Karpas-422 (cell line): ENCODE measurements at regions not wholly inside any gene's neighbourhood (a gene's known extent, or its start where the extent isn't known, plus 50 kb on each side); places are given as distances from the start of the nearest gene placed in this dataset.

Experiments
- DNase-seq: peaks from one replicate; pipeline ENCODE4 v3.0.0-alpha.2; 2015
- H2AFZ ChIP-seq: fragments of 200-600 bp; sonication (generic); 2 replicates; pipeline ENCODE4 v1.6.1; 2014; ENCODE audit warnings: antibody characterized with exemption, low read length, mixed read lengths
- H3K27ac ChIP-seq: fragments of 200-600 bp; sonication (generic); 2 replicates; pipeline ENCODE4 v1.5.1; 2014; ENCODE audit warnings: mild to moderate bottlenecking, low read length, moderate library complexity
- H3K27me3 ChIP-seq: fragments of 200-600 bp; sonication (generic); 2 replicates; pipeline ENCODE4 v1.6.1; 2014; ENCODE audit warnings: low read length, mixed read lengths
- H3K36me3 ChIP-seq: fragments of 200-600 bp; sonication (generic); 2 replicates; pipeline ENCODE4 v1.6.1; 2014; ENCODE audit warnings: low read length, mixed read lengths; ENCODE audit not compliant: insufficient read depth
- H3K4me1 ChIP-seq: fragments of 200-600 bp; sonication (generic); 2 replicates; pipeline ENCODE4 v1.6.1; 2014; ENCODE audit warnings: mild to moderate bottlenecking, low read length, mixed read lengths
- H3K4me2 ChIP-seq: fragments of 200-600 bp; sonication (generic); 2 replicates; pipeline ENCODE4 v1.6.1; 2014; ENCODE audit warnings: low read length, low read depth, mild to moderate bottlenecking; ENCODE audit not compliant: poor library complexity, severe bottlenecking
- H3K4me3 ChIP-seq: fragments of 200-600 bp; sonication (generic); 2 replicates; pipeline ENCODE4 v1.5.1; 2014; ENCODE audit warnings: mild to moderate bottlenecking, antibody characterized with exemption, low read length, mixed read lengths
- H3K79me2 ChIP-seq: fragments of 200-600 bp; sonication (generic); 2 replicates; pipeline ENCODE4 v1.6.1; 2014; ENCODE audit warnings: mild to moderate bottlenecking, low read length, mixed read lengths
- H3K9ac ChIP-seq: fragments of 200-600 bp; sonication (generic); 2 replicates; pipeline ENCODE4 v1.6.0; 2014; ENCODE audit warnings: low read length
- H3K9me2 ChIP-seq: fragments of 200-600 bp; sonication (generic), shearing (Covaris generic); replicated peaks from 2 replicates; pipeline ENCODE4 v1.6.0; 2014; ENCODE audit warnings: mild to moderate bottlenecking, low read length, moderate library complexity; ENCODE audit not compliant: insufficient read depth
- H3K9me3 ChIP-seq: fragments of 300-700, 200-600 bp; sonication (generic); 2 replicates; pipeline ENCODE4 v1.6.1; 2014; ENCODE audit warnings: low read length, mixed read lengths
- H4K20me1 ChIP-seq: fragments of 200-600 bp; sonication (generic); 2 replicates; pipeline ENCODE4 v1.6.1; 2014; ENCODE audit warnings: mild to moderate bottlenecking, antibody characterized with exemption, low read length, low read depth; ENCODE audit not compliant: insufficient read depth

DNA sequence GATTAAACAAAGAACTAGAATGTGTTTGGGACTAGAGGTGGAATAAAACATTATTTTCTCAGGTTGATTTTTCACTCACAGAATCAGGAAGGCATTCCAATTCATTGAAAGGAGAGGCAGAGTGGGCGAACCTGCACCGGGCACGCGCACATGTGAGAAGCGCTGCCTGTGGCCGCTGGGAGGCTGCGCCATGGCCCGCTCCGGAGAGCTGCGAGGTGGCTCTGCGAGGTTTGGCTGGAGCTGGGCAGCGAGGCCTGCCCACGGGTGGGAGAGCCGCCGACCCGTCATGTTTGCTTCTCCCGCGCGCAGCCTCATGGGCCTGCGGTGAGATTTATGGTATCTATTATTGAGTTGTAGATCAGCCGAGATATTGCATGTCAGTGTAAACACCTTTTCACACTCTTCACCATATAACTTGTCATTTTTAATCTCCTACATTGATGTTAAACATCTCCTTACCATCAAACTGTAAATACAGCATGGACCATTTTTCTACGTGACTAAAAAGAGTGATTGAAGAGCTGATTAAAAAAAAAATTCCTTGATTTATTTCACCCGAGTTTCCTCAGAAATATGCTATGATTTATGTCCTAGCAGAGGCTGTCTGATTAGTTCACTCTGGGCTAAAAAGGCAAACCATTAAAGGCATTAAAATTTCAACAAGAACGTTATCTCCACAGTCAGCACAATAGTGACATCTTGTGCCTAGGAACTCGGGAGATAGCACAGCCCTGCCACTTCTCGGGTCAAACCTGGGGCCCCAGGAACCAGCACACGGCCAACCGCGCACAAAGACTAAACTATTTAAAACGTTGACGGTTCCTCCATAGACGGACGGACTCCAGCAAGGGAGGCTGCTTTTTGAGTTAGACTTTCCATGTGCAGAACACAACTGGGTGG lies 96.6 kb upstream of the RNF32 start:
- Histone ChIP-seq H3K4me1 (no peaks in the 10 kb centered on the region), H3K27me3 (no peaks in the 10 kb centered on the region), H3K9ac (no peak overlapping the region), H3K9me2 (no peaks in the 10 kb centered on the region), H3K27ac (no peak overlapping the region), H3K36me3 (no peaks in the 10 kb centered on the region), H3K4me2 (no peak overlapping the region), H3K9me3 (no peaks in the 10 kb centered on the region), H2AFZ (no peak overlapping the region), H3K79me2 (no peaks in the 10 kb centered on the region), H4K20me1 (no peaks in the 10 kb centered on the region), H3K4me3 (no peak overlapping the region)
- DNase-seq, result no peak

DNA sequence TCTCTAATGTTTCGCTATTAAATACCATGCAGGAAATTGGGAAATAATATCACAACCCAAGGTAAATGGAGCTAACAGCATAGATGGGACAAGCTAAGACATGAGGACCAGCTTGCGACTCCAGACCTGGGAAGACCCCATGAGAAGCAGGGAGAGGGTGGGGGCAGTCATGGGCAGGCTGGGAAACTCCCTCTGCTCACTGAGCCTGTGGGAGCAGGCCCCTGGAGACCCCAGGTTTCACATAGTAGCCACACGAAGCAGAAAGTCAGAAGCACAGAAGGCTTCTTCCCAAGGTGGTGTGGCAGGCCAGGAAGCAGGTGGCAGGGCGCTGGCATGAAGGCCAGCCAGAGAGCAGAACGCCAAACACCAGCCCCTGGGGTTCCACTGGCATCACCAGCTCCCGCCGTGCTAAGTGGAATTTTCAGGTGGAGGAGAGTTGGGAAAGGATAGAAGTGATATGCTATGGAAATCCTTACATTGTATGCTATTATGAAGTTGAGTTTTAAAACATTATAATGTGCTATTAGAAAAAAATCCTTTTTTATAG lies 99.9 kb upstream of the RNF32 start:
- Histone ChIP-seq H3K9me3 (no peaks in the 10 kb centered on the region), H3K27me3 (no peaks in the 10 kb centered on the region), H3K79me2 (no peaks in the 10 kb centered on the region), H3K4me2 (no peak overlapping the region), H3K36me3 (no peaks in the 10 kb centered on the region), H3K9ac (no peak overlapping the region), H2AFZ (no peak overlapping the region), H3K4me3 (no peak overlapping the region), H3K27ac (no peak overlapping the region), H3K9me2 (no peaks in the 10 kb centered on the region), H4K20me1 (no peaks in the 10 kb centered on the region), H3K4me1 (no peaks in the 10 kb centered on the region)
- DNase-seq, result no peak

DNA sequence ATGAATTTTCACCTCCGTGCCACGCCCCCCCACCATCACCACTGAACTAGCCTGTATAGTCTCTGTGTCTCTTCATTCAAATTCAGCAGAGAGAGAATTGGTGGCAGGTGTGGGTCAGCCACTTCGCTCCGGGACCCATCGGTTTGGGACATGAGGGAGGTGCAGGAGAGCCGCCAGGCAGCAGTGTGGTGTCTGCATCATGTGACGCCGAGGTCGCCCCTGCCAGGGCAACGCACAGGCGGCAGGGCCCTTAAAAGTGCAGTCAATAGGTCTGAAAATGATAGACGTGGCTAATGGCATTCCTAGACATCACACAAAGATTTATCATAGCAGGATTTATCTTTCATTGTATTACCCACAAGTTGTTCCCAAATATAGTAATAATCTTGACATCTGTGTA lies 100.6 kb upstream of the RNF32 start:
- no peak for DNase-seq

DNA sequence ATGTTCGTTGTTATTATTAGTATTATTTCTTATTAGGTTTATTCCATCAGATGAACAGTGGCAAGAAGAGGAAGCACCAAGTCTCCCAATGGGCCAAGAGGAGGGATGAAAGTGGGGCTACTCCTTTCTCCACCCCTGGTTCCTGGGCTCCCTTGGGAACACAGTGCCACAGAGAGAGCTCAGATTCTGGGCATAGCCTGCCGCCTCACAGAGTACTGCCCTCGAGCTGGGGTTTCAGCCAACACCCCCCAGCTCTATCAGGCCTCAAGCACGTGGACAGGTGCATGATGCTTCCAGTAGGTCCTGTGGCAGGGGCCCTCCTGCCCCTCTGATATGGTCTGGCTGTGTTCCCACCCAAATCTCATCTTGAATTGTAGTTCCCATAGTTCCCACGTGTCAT lies 103.6 kb upstream of the RNF32 start:
- no peak overlapping the region for H3K4me3 ChIP-seq
- no peaks in the 10 kb centered on the region for H3K9me2 ChIP-seq
- no peak overlapping the region for H3K4me2 ChIP-seq
- H3K27me3 ChIP-seq, result no peaks in the 10 kb centered on the region
- H4K20me1 ChIP-seq, result no peaks in the 10 kb centered on the region
- H3K79me2 ChIP-seq, result no peaks in the 10 kb centered on the region
- H3K4me1 ChIP-seq, result no peaks in the 10 kb centered on the region
- no peak overlapping the region for H3K27ac ChIP-seq
- no peaks in the 10 kb centered on the region for H3K36me3 ChIP-seq
- H3K9me3 ChIP-seq, result no peaks in the 10 kb centered on the region
- H3K9ac ChIP-seq, result no peak overlapping the region
- H2AFZ ChIP-seq, result no peak overlapping the region
- DNase-seq, result no peak

More for the DNA sequence above, 100.6 kb upstream of the RNF32 start:
- Histone ChIP-seq H3K4me1 (no peaks in the 10 kb centered on the region), H3K79me2 (no peaks in the 10 kb centered on the region), H3K36me3 (no peaks in the 10 kb centered on the region), H4K20me1 (no peaks in the 10 kb centered on the region), H3K27me3 (no peaks in the 10 kb centered on the region), H3K4me2 (no peak overlapping the region), H3K9me2 (no peaks in the 10 kb centered on the region), H3K27ac (no peak overlapping the region), H3K4me3 (no peak overlapping the region), H3K9ac (no peak overlapping the region), H2AFZ (no peak overlapping the region), H3K9me3 (no peaks in the 10 kb centered on the region)

DNA sequence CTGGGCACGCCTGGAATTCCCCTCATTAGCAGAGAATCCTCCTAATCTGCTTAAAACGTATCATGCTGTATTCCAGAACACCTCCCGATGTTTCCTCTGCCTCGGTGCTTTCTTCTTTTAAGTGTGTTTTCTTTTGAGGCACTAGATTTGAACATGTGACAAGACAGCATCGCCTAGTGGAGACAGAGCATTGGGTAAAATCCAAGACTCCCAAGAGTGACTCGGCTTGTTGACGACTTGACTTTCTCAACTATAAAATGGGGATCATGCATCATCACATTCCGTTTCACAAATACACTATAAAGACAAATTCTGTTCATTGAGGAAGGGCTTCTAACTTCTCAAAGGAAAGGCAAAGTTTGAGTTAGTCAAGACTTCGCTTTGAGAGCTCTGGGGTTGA lies 105.6 kb upstream of the RNF32 start:
- Histone ChIP-seq H3K27me3 (no peaks in the 10 kb centered on the region), H3K4me2 (no peak overlapping the region), H3K27ac (no peak overlapping the region), H3K79me2 (no peaks in the 10 kb centered on the region), H4K20me1 (no peaks in the 10 kb centered on the region), H3K36me3 (no peaks in the 10 kb centered on the region), H3K9me2 (no peaks in the 10 kb centered on the region), H3K4me3 (no peak overlapping the region), H3K4me1 (no peaks in the 10 kb centered on the region), H3K9me3 (no peaks in the 10 kb centered on the region), H2AFZ (no peak overlapping the region), H3K9ac (no peak overlapping the region)
- DNase-seq, result no peak

DNA sequence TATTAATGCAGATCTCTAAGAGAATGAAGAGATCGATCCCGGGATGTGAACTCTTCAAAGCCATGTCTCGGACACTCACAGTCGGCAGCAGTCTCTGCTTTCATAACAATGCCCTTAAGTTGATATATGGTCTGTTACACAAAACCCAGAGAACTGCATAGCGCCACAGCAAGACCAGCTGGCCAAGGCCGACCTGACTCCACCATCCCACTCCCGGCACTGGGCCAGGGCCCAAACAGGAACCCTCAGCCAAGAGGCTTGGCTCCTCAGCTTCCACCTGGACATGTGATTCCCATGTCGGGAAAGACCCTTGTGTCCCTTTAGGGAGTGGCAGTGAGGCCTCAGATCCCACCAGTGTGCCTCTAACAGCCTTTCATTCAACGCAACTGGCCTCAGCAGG lies 106.6 kb upstream of the RNF32 start:
- H3K79me2 ChIP-seq, result no peaks in the 10 kb centered on the region
- no peak for DNase-seq
- H3K9ac ChIP-seq, result no peak overlapping the region
- H3K4me2 ChIP-seq, result no peak overlapping the region
- H3K36me3 ChIP-seq, result no peaks in the 10 kb centered on the region
- H2AFZ ChIP-seq, result no peak overlapping the region
- H3K9me3 ChIP-seq, result no peaks in the 10 kb centered on the region
- no peaks in the 10 kb centered on the region for H3K4me1 ChIP-seq
- no peak overlapping the region for H3K4me3 ChIP-seq
- H3K27me3 ChIP-seq, result no peaks in the 10 kb centered on the region
- no peak overlapping the region for H3K27ac ChIP-seq
- H3K9me2 ChIP-seq, result no peaks in the 10 kb centered on the region
- H4K20me1 ChIP-seq, result no peaks in the 10 kb centered on the region

DNA sequence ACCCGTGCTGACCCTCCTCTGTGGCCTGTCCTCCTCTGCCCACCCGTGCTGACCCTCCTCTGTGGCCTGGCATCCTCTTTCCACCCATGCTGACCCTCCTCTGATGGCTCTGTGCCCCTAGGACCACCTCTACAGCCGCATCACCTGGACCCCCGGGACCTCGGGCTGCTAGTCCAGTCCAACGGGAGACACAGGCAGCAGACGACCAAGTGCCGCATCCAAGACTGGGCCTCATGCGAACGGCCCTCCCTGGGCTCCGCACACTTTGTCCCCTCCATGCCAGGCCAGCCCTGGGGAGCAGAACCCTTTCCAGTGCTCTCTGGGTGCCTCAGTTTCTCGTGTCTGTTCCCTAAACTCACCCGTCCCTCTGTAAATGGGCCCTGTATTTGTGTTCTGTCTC lies 107.2 kb upstream of the RNF32 start:
- Histone ChIP-seq H3K79me2 (no peaks in the 10 kb centered on the region), H3K4me3 (no peak overlapping the region), H3K9ac (no peak overlapping the region), H4K20me1 (no peaks in the 10 kb centered on the region), H2AFZ (no peak overlapping the region), H3K9me3 (no peaks in the 10 kb centered on the region), H3K27me3 (no peaks in the 10 kb centered on the region), H3K9me2 (no peaks in the 10 kb centered on the region), H3K4me2 (no peak overlapping the region), H3K36me3 (no peaks in the 10 kb centered on the region), H3K4me1 (no peaks in the 10 kb centered on the region), H3K27ac (no peak overlapping the region)
- DNase-seq, result no peak

DNA sequence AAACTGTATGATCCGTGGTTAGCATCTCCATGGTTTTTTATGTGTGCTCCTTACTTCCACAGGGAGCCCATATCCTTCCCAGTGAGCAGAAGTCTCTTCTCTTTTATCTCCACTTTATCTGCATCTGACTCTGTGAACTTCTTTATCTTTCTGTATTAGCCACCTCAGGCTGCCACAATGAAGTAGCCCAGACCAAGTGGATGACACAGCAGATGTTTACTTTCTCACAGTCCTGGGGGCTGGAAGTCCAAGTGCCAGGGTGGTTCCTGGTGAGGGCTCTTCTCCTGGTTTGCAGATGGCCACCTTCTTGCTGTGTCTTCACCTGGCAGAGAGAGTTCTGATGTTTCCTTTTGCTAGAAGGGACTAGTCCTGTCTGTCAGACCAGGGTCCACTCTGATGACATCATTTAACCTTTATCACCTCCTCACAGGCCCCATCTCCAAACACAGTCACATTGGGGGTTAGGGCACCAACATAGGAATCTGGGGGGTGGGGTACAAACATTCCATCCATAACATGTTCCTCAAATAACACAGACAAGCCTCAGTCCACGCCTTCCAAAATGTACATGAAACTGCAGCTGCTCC lies 108.5 kb upstream of the RNF32 start:
- no peaks in the 10 kb centered on the region for H3K9me2 ChIP-seq
- DNase-seq, result no peak
- H3K9ac ChIP-seq, result no peak overlapping the region
- no peak overlapping the region for H3K4me3 ChIP-seq
- H3K27me3 ChIP-seq, result no peaks in the 10 kb centered on the region
- H4K20me1 ChIP-seq, result no peaks in the 10 kb centered on the region
- H3K4me1 ChIP-seq, result no peaks in the 10 kb centered on the region
- no peak overlapping the region for H2AFZ ChIP-seq
- H3K27ac ChIP-seq, result no peak overlapping the region
- no peak overlapping the region for H3K4me2 ChIP-seq
- H3K9me3 ChIP-seq, result no peaks in the 10 kb centered on the region
- no peaks in the 10 kb centered on the region for H3K36me3 ChIP-seq
- no peaks in the 10 kb centered on the region for H3K79me2 ChIP-seq
